Neural progenitor cell (in vitro differentiated cells): ENCODE measurements at regions not wholly inside any gene's neighbourhood (a gene's known extent, or its start where the extent isn't known, plus 50 kb on each side); places are given as distances from the start of the nearest gene placed in this dataset.

ENCODE experiments used
- EZH2 ChIP-seq: fragments of 200-600 bp; sonication (generic); IDR thresholded peaks from 2 replicates; pipeline ENCODE4 v1.6.1; 2017; ENCODE audit warnings: antibody characterized with exemption, mild to moderate bottlenecking, moderate library complexity
- EZH2phosphoT487 ChIP-seq: fragments of 200-600 bp; sonication (generic); IDR thresholded peaks from 2 replicates; pipeline ENCODE4 v1.6.1; 2017; ENCODE audit warnings: antibody characterized with exemption
- TF ChIP-seq, protein P1 (sequence below): fragments of 200-600 bp; sonication (generic); IDR thresholded peaks from 2 replicates; pipeline ENCODE4 v1.5.1; 2017; ENCODE audit warnings: antibody characterized with exemption, mild to moderate bottlenecking

DNA sequence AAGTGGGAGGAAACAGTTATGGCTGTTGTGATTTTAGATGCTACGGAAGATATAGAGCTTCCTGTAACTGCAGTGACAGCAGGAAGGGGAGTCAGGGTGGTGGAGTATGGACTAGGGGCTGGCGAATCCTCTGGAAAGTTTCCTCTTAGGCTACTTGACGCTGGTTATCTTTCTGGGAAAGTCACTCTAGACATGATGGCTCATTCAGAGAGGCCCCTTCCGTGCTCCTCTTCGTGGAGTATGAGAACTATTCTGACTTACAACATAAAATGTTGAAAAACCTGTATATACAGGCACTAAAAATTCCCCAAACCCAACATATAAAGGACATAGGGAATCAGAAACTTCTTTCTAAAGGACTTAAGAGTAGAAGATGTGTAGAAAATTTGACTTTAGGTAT lies 78.8 kb downstream of the C18orf54 start:
- TF ChIP-seq, protein P1, sequence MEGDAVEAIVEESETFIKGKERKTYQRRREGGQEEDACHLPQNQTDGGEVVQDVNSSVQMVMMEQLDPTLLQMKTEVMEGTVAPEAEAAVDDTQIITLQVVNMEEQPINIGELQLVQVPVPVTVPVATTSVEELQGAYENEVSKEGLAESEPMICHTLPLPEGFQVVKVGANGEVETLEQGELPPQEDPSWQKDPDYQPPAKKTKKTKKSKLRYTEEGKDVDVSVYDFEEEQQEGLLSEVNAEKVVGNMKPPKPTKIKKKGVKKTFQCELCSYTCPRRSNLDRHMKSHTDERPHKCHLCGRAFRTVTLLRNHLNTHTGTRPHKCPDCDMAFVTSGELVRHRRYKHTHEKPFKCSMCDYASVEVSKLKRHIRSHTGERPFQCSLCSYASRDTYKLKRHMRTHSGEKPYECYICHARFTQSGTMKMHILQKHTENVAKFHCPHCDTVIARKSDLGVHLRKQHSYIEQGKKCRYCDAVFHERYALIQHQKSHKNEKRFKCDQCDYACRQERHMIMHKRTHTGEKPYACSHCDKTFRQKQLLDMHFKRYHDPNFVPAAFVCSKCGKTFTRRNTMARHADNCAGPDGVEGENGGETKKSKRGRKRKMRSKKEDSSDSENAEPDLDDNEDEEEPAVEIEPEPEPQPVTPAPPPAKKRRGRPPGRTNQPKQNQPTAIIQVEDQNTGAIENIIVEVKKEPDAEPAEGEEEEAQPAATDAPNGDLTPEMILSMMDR, result no peak
- TF ChIP-seq EZH2 (no peak), EZH2phosphoT487 (no peak)
